ENCODE measurements at regions not wholly inside any gene's neighbourhood (a gene's known extent, or its start where the extent isn't known, plus 50 kb on each side); places are given as distances from the start of the nearest gene placed in this dataset.

DNA sequence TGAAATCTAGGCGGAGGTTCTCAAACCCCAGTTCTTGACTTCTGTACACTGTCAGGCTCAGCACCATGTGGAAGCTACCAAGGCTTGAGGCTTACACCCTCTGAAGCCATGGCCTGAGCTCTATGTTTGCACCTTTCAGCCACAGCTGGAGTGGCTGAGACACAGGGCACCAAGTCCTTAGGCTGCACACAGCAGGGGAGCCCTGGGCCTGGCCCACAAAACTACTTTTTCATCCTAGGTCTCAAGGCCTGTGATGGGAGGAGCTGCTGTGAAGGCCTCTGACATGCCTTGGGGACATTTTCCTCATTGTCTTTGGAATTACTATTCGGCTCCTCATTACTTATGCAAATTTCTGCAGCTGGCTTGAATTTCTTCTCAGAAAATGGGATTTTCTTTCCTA, 503.2 kb upstream of the PCDH20 start:
- no peaks in the 10 kb centered on the region for H3K36me3 Mint-ChIP-seq (ENCODE audit: unreplicated experiment)
- H3K27me3 Mint-ChIP-seq (ENCODE audit: unreplicated experiment), result no peaks in the 10 kb centered on the region
- H3K27ac Mint-ChIP-seq (ENCODE audit: unreplicated experiment), result no peak overlapping the region
- TF ChIP-seq, protein P1, sequence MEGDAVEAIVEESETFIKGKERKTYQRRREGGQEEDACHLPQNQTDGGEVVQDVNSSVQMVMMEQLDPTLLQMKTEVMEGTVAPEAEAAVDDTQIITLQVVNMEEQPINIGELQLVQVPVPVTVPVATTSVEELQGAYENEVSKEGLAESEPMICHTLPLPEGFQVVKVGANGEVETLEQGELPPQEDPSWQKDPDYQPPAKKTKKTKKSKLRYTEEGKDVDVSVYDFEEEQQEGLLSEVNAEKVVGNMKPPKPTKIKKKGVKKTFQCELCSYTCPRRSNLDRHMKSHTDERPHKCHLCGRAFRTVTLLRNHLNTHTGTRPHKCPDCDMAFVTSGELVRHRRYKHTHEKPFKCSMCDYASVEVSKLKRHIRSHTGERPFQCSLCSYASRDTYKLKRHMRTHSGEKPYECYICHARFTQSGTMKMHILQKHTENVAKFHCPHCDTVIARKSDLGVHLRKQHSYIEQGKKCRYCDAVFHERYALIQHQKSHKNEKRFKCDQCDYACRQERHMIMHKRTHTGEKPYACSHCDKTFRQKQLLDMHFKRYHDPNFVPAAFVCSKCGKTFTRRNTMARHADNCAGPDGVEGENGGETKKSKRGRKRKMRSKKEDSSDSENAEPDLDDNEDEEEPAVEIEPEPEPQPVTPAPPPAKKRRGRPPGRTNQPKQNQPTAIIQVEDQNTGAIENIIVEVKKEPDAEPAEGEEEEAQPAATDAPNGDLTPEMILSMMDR (IDR thresholded peaks at IDR 0.05), result no peak
- peaks cover 12% of the 10 kb centered on the region for H3K9me3 Mint-ChIP-seq (ENCODE audit: unreplicated experiment)
- no peaks in the 10 kb centered on the region for H3K4me1 Mint-ChIP-seq (ENCODE audit: unreplicated experiment)
- DNase-seq (ENCODE audit: extremely low spot score, unreplicated experiment), result no peak
- no peak overlapping the region for H3K4me3 Mint-ChIP-seq (ENCODE audit: unreplicated experiment)

GRCh38 chr13:61916483-61916882, 500.8 kb upstream of the PCDH20 start:
- H3K27me3 Mint-ChIP-seq (ENCODE audit: unreplicated experiment), result no peaks in the 10 kb centered on the region
- H3K4me3 Mint-ChIP-seq (ENCODE audit: unreplicated experiment), result no peak overlapping the region
- no peak for DNase-seq (ENCODE audit: extremely low spot score, unreplicated experiment)
- no peaks in the 10 kb centered on the region for H3K4me1 Mint-ChIP-seq (ENCODE audit: unreplicated experiment)
- no peaks in the 10 kb centered on the region for H3K9me3 Mint-ChIP-seq (ENCODE audit: unreplicated experiment)
- no peak overlapping the region for H3K27ac Mint-ChIP-seq (ENCODE audit: unreplicated experiment)
- no peaks in the 10 kb centered on the region for H3K36me3 Mint-ChIP-seq (ENCODE audit: unreplicated experiment)
- TF ChIP-seq, protein P1 (IDR thresholded peaks at IDR 0.05), result no peak

GRCh38 chr13:61913183-61913582, 497.5 kb upstream of the PCDH20 start:
- Mint-ChIP-seq H3K27me3 (ENCODE audit: unreplicated experiment) (no peaks in the 10 kb centered on the region), H3K9me3 (ENCODE audit: unreplicated experiment) (no peaks in the 10 kb centered on the region), H3K27ac (ENCODE audit: unreplicated experiment) (no peak overlapping the region), H3K4me3 (ENCODE audit: unreplicated experiment) (no peak overlapping the region), H3K4me1 (ENCODE audit: unreplicated experiment) (no peaks in the 10 kb centered on the region), H3K36me3 (ENCODE audit: unreplicated experiment) (no peaks in the 10 kb centered on the region)
- TF ChIP-seq, protein P1 (IDR thresholded peaks at IDR 0.05), result no peak
- no peak for DNase-seq (ENCODE audit: extremely low spot score, unreplicated experiment)

DNA sequence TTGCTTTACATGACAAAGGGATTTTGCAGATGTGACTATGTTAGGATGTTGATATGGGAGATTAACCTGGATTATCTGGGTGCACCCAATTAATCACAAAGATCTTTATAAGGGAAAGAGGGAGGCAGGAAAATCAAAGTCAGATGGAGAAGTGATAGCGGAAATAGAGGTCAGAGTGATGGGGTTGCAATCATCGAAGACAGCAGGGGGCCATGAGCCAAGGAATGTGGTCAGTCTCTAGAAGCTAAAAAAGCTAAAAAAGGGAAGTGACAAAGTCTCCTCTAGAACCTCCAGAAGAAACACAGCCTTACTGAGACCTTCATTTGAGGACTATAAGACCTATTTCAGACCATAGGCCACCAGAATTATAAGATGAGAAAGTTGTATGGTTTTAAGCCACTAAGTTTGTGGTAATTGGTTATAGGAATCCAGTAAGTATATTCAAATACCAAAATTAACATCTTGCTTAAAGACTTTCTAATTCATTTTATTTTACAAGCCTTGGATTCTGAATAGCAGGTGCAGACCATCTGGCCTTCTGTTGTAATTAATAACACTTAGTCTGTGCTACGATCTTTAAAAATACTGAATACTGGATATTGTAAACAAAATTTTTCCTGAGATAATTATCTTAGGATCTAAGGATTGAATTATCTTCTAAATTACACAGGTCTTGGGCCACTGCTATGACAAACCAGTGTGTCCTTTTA, 493.4 kb upstream of the PCDH20 start:
- Mint-ChIP-seq H3K36me3 (ENCODE audit: unreplicated experiment) (no peaks in the 10 kb centered on the region), H3K4me3 (ENCODE audit: unreplicated experiment) (no peak overlapping the region), H3K27me3 (ENCODE audit: unreplicated experiment) (no peaks in the 10 kb centered on the region), H3K27ac (ENCODE audit: unreplicated experiment) (no peak overlapping the region), H3K4me1 (ENCODE audit: unreplicated experiment) (no peaks in the 10 kb centered on the region), H3K9me3 (ENCODE audit: unreplicated experiment) (no peaks in the 10 kb centered on the region)
- DNase-seq (ENCODE audit: extremely low spot score, unreplicated experiment), result no peak
- TF ChIP-seq, protein P1 (IDR thresholded peaks at IDR 0.05), result no peak

DNA sequence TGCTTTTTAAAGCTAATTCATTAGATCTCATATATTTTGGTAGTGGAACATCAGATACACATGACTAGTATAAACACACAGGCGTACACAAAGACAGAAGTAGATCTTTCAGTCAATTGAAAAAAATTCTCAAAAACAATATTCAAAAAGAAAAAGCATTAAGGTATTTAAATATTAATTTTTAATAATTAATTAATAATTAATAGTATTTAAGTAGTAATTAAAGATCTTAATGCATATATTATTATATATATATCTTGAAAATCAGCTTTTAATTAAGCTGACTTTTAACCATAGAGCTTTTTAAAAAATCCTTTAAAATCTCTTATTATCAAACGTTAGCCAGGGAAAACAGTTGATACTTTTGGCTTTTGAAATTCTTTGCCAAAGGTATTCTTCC, 489.4 kb upstream of the PCDH20 start:
- H3K36me3 Mint-ChIP-seq (ENCODE audit: unreplicated experiment), result no peaks in the 10 kb centered on the region
- TF ChIP-seq, protein P1 (IDR thresholded peaks at IDR 0.05), result no peak
- H3K4me3 Mint-ChIP-seq (ENCODE audit: unreplicated experiment), result no peak overlapping the region
- H3K4me1 Mint-ChIP-seq (ENCODE audit: unreplicated experiment), result no peaks in the 10 kb centered on the region
- DNase-seq (ENCODE audit: extremely low spot score, unreplicated experiment), result no peak
- no peak overlapping the region for H3K27ac Mint-ChIP-seq (ENCODE audit: unreplicated experiment)
- peaks cover 4% of the 10 kb centered on the region for H3K27me3 Mint-ChIP-seq (ENCODE audit: unreplicated experiment)
- H3K9me3 Mint-ChIP-seq (ENCODE audit: unreplicated experiment), result no peaks in the 10 kb centered on the region
